ENCODE measurements at regions not wholly inside any gene's neighbourhood (a gene's known extent, or its start where the extent isn't known, plus 50 kb on each side); places are given as distances from the start of the nearest gene placed in this dataset.

DNA sequence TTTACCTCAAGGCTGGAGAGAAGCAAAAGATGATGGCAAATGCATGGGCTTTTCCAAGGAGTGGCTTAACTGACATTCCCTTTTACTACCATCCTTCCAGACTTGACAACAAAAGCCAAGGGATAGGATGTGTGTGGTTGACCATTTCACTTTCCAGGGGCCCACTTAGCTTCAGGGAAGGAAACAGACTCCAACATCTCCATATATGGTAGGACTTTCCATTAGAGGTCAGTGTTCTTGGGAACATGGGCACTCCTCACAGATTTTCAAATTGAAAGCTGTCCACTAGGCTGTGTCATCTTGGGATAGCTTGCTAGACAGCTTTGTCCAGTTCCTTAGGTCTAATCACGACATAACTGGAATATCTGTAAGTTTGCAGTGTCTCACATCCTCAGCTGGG lies 118.1 kb upstream of the NAMPT start:
- intact Hi-C loops (cut with micrococcal nuclease; ENCODE audit: unreplicated experiment), result no loop called here
- no peaks in the 10 kb centered on the region for H3K4me1 ChIP-seq (ENCODE audit: insufficient read depth, low read length, poor library complexity, severe bottlenecking)
- ChIA-PET CTCF (no interaction called here), POLR2A (ENCODE audit: low non-redundant PET) (no interaction called here)
- TF ChIP-seq EZH2 (IDR thresholded peaks at IDR 0.05; ENCODE audit: borderline replicate concordance, low read depth, low read length, poor library complexity, severe bottlenecking), result no peak
- TF ChIP-seq CTCF (conservative IDR thresholded peaks at IDR 0.05; ENCODE audit: low read depth, low read length), result no peak
- H3K27ac ChIP-seq (ENCODE audit: low read depth, low read length, poor library complexity, severe bottlenecking), result no peak overlapping the region
- no peak for DNase-seq (ENCODE audit: low spot score)
- no peak overlapping the region for H3K4me3 ChIP-seq (ENCODE audit: low read depth, low read length, poor library complexity, severe bottlenecking)
- BruUV-seq (replicated peaks), result no TSS peak
- H3K27me3 ChIP-seq (replicated peaks; ENCODE audit: insufficient read depth, low read depth, low read length, poor library complexity), result peaks cover 7% of the 10 kb centered on the region
- no peaks in the 10 kb centered on the region for H3K36me3 ChIP-seq (ENCODE audit: insufficient read depth, low read length, poor library complexity, severe bottlenecking)
- peaks cover 8% of the 10 kb centered on the region for H3K9me3 ChIP-seq (ENCODE audit: low read depth, low read length, poor library complexity, severe bottlenecking)

GRCh38 chr7:106400923-106401322 lies 116.1 kb upstream of the NAMPT start:
- H3K4me1 ChIP-seq (ENCODE audit: insufficient read depth, low read length, poor library complexity, severe bottlenecking), result no peaks in the 10 kb centered on the region
- peaks cover 8% of the 10 kb centered on the region for H3K9me3 ChIP-seq (ENCODE audit: low read depth, low read length, poor library complexity, severe bottlenecking)
- H3K27ac ChIP-seq (ENCODE audit: low read depth, low read length, poor library complexity, severe bottlenecking), result no peak overlapping the region
- no peak overlapping the region for H3K4me3 ChIP-seq (ENCODE audit: low read depth, low read length, poor library complexity, severe bottlenecking)
- TF ChIP-seq EZH2 (IDR thresholded peaks at IDR 0.05; ENCODE audit: borderline replicate concordance, low read depth, low read length, poor library complexity, severe bottlenecking) (no peak), CTCF (conservative IDR thresholded peaks at IDR 0.05; ENCODE audit: low read depth, low read length) (no peak)
- H3K36me3 ChIP-seq (ENCODE audit: insufficient read depth, low read length, poor library complexity, severe bottlenecking), result no peaks in the 10 kb centered on the region
- ChIA-PET POLR2A (ENCODE audit: low non-redundant PET) (no interaction called here), CTCF (no interaction called here)
- H3K27me3 ChIP-seq (replicated peaks; ENCODE audit: insufficient read depth, low read depth, low read length, poor library complexity), result peaks cover 7% of the 10 kb centered on the region
- no peak for DNase-seq (ENCODE audit: low spot score)
- intact Hi-C loops (cut with micrococcal nuclease; ENCODE audit: unreplicated experiment), result no loop called here
- BruUV-seq (replicated peaks), result no TSS peak

DNA sequence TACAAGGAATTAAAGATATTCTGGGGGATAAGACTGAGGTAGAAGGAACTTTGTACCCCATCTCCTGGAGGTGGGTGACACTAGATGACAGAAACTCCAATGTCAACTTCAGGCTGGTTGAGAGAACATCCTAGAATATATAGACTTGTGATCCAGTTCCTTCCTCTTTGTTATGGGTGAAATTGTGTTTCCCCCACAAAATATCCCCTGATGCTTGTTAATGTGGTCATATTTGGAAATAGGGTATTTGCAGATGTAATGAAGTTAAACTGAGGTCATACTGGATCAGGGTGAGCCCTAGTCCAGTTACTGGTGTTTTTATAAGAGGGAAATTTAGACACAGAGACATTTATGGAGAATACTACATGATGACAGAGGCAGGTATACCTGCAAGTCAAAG lies 114.0 kb upstream of the NAMPT start:
- no TSS peak for BruUV-seq (replicated peaks)
- Histone ChIP-seq H3K4me1 (ENCODE audit: insufficient read depth, low read length, poor library complexity, severe bottlenecking) (no peaks in the 10 kb centered on the region), H3K4me3 (ENCODE audit: low read depth, low read length, poor library complexity, severe bottlenecking) (no peak overlapping the region), H3K27ac (ENCODE audit: low read depth, low read length, poor library complexity, severe bottlenecking) (no peak overlapping the region), H3K9me3 (ENCODE audit: low read depth, low read length, poor library complexity, severe bottlenecking) (peaks cover 8% of the 10 kb centered on the region), H3K27me3 (replicated peaks; ENCODE audit: insufficient read depth, low read depth, low read length, poor library complexity) (peaks cover 11% of the 10 kb centered on the region), H3K36me3 (ENCODE audit: insufficient read depth, low read length, poor library complexity, severe bottlenecking) (no peaks in the 10 kb centered on the region)
- DNase-seq (ENCODE audit: low spot score), result no peak
- no peak for TF ChIP-seq CTCF (conservative IDR thresholded peaks at IDR 0.05; ENCODE audit: low read depth, low read length)
- ChIA-PET POLR2A (ENCODE audit: low non-redundant PET) (no interaction called here), CTCF (no interaction called here)
- intact Hi-C loops (cut with micrococcal nuclease; ENCODE audit: unreplicated experiment), result no loop called here

Data from A673 (cell line).